NCI-H2227 (cell line): ENCODE measurements at regions not wholly inside any gene's neighbourhood (a gene's known extent, or its start where the extent isn't known, plus 50 kb on each side); places are given as distances from the start of the nearest gene placed in this dataset.

Source experiments
- DNase-seq: peaks from one replicate; lab custom pipeline; 2025; ENCODE audit not compliant: unreplicated experiment; lab: John Stamatoyannopoulos, UW

- DNase-seq: no peak
Measured at GRCh38 chr2:82283075-82283474, 1978.5 kb upstream of the LRRTM1 start.

GRCh38 chr2:82282111-82282882 lies 1977.7 kb upstream of the LRRTM1 start:
- no peak for DNase-seq

GRCh38 chr2:82279367-82279766 lies 1974.8 kb upstream of the LRRTM1 start:
- DNase-seq: no peak

- DNase-seq: no peak
Measured at GRCh38 chr2:82278416-82278815, 1973.9 kb upstream of the LRRTM1 start.

- no peak for DNase-seq
Measured at GRCh38 chr2:82275599-82275998, 1971.0 kb upstream of the LRRTM1 start.

- DNase-seq: no peak
Measured at GRCh38 chr2:82268446-82268845, 1963.9 kb upstream of the LRRTM1 start.

- DNase-seq: no peak
Measured at GRCh38 chr2:82260521-82260920, 1956.0 kb upstream of the LRRTM1 start.

GRCh38 chr2:82259551-82259950 lies 1955.0 kb upstream of the LRRTM1 start:
- DNase-seq: no peak

- DNase-seq: no peak
Measured at GRCh38 chr2:82257796-82258555, 1953.4 kb upstream of the LRRTM1 start.

GRCh38 chr2:82256983-82257632 lies 1952.6 kb upstream of the LRRTM1 start:
- no peak for DNase-seq

- DNase-seq: no peak
Measured at GRCh38 chr2:82256288-82256687, 1951.7 kb upstream of the LRRTM1 start.

GRCh38 chr2:82254728-82255127 lies 1950.2 kb upstream of the LRRTM1 start:
- no peak for DNase-seq

GRCh38 chr2:82246220-82246775 lies 1941.7 kb upstream of the LRRTM1 start:
- DNase-seq: no peak

- no peak for DNase-seq
Measured at GRCh38 chr2:82239176-82239575, 1934.6 kb upstream of the LRRTM1 start.

GRCh38 chr2:82237994-82238662 lies 1933.6 kb upstream of the LRRTM1 start:
- DNase-seq: peak; percentile 41

- DNase-seq: no peak
Measured at GRCh38 chr2:82234283-82234874, 1929.8 kb upstream of the LRRTM1 start.

GRCh38 chr2:82233806-82234205 lies 1929.3 kb upstream of the LRRTM1 start:
- no peak for DNase-seq

- no peak for DNase-seq
Measured at GRCh38 chr2:82230406-82230805, 1925.9 kb upstream of the LRRTM1 start.

- no peak for DNase-seq
Measured at GRCh38 chr2:82226441-82226840, 1921.9 kb upstream of the LRRTM1 start.

GRCh38 chr2:82224301-82224940 lies 1919.9 kb upstream of the LRRTM1 start:
- no peak for DNase-seq
